ENCODE measurements at regions not wholly inside any gene's neighbourhood (a gene's known extent, or its start where the extent isn't known, plus 50 kb on each side); places are given as distances from the start of the nearest gene placed in this dataset.

DNA sequence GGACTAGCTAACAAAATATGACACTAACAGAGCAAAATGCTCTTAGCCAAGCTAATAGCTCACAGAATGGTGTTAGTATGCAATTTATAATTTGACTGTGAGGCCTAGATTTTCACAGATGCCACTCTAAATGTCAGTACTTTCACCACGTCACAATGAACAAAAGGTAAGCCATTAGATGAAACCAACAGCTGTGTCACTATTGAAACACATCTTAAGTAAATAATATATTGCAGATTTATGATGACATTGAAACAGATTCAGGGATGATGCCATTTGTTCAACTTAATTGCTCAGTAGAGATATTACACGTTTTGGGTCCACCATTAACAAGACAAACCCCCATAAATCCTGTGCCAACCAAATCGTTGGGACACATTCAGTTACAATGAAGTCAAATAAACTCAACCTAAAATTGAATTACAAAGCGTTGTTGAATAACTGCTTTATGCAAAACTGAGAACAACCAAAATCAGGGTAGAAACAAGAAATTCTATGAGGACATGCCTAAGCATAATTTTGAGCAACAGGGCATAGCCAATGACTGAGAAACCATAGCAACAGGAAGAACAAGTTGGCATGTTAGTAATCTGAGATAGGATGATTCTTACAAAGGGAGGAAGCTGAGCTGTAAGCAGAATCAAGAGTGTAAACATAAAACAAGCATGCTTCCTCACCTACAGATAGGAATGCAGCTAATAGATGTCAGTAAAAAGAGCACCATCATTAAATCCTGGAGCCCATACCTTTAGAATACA is 85.6 kb upstream of the KHDRBS2 start:
- Histone ChIP-seq H3K4me1 (ENCODE audit: insufficient read depth, low read length) (no peaks in the 10 kb centered on the region), H3K4me3 (ENCODE audit: low read depth in 1 of 2, low read length in 2 of 2) (no peak overlapping the region), H2AFZ (ENCODE audit: low read depth, low read length) (no peak overlapping the region), H3K27ac (ENCODE audit: low read length) (no peak overlapping the region), H3K4me2 (ENCODE audit: insufficient read depth, low read length) (no peak overlapping the region), H3K9me3 (ENCODE audit: insufficient read depth, low read length, severe bottlenecking) (no peaks in the 10 kb centered on the region), H3K79me2 (ENCODE audit: insufficient read depth, low read length) (no peaks in the 10 kb centered on the region), H3K27me3 (ENCODE audit: insufficient read depth, low read length, poor library complexity) (no peaks in the 10 kb centered on the region), H3K36me3 (ENCODE audit: insufficient read depth, low read length) (no peaks in the 10 kb centered on the region), H3K9ac (ENCODE audit: low read depth, low read length) (no peak overlapping the region), H4K20me1 (ENCODE audit: insufficient read depth, low read length) (no peaks in the 10 kb centered on the region)
- TF ChIP-seq, protein P1, sequence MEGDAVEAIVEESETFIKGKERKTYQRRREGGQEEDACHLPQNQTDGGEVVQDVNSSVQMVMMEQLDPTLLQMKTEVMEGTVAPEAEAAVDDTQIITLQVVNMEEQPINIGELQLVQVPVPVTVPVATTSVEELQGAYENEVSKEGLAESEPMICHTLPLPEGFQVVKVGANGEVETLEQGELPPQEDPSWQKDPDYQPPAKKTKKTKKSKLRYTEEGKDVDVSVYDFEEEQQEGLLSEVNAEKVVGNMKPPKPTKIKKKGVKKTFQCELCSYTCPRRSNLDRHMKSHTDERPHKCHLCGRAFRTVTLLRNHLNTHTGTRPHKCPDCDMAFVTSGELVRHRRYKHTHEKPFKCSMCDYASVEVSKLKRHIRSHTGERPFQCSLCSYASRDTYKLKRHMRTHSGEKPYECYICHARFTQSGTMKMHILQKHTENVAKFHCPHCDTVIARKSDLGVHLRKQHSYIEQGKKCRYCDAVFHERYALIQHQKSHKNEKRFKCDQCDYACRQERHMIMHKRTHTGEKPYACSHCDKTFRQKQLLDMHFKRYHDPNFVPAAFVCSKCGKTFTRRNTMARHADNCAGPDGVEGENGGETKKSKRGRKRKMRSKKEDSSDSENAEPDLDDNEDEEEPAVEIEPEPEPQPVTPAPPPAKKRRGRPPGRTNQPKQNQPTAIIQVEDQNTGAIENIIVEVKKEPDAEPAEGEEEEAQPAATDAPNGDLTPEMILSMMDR (IDR thresholded peaks at IDR 0.05; ENCODE audit: borderline replicate concordance, extremely low read depth, low read length, poor library complexity, severe bottlenecking) = no peak
- no peak for TF ChIP-seq EZH2 (IDR thresholded peaks at IDR 0.05; ENCODE audit: borderline replicate concordance, low read depth, low read length, severe bottlenecking)
- ATAC-seq (ENCODE audit: insufficient read depth, low read depth) (no peak), DNase-seq (no peak)

DNA sequence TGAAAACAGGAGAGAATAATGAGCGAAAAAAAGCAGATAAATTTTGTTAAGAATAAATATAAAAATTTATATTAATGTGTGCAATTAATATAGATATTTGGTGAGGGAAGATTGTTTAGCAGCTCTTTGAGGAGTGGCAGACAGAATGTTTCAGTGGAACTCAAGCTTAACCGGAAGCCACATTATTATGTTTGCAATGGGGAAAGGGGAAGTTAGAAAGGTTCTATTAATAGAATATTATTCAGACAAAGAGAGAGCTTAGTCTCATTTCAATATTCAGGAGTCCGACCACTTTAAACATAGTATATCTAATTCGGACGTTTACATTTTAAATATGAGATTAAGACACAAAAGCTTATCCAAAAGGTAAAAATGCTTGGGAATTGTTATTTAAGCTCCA is 81.6 kb upstream of the KHDRBS2 start:
- no peak overlapping the region for H3K27ac ChIP-seq (ENCODE audit: low read length)

DNA sequence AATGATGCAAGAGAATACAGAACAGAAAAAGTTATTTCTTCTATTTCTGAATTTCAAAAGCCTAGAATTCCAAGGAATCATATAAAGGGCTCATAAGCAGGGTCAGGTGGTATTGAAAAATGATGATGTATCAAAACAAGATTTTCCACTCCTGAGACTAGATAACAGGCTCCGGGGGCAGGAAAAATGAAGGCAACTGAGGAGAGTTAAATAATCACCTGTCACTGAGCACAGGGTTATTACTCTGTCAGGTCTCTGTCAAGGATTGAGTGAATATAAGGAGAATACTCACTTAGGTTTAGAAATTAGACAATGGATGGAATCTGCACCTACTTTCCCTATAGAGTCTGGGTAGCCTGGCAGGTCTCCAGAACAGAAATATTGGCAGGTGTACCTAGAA is 76.1 kb upstream of the KHDRBS2 start:
- H3K9ac ChIP-seq (ENCODE audit: low read depth, low read length) = no peak overlapping the region
- no peak overlapping the region for H3K4me2 ChIP-seq (ENCODE audit: insufficient read depth, low read length)
- no peaks in the 10 kb centered on the region for H3K36me3 ChIP-seq (ENCODE audit: insufficient read depth, low read length)
- no peaks in the 10 kb centered on the region for H3K27me3 ChIP-seq (ENCODE audit: insufficient read depth, low read length, poor library complexity)
- DNase-seq = no peak
- no peak overlapping the region for H3K4me3 ChIP-seq (ENCODE audit: low read depth in 1 of 2, low read length in 2 of 2)
- no peaks in the 10 kb centered on the region for H3K79me2 ChIP-seq (ENCODE audit: insufficient read depth, low read length)
- H2AFZ ChIP-seq (ENCODE audit: low read depth, low read length) = no peak overlapping the region
- no peak overlapping the region for H3K27ac ChIP-seq (ENCODE audit: low read length)
- H4K20me1 ChIP-seq (ENCODE audit: insufficient read depth, low read length) = no peaks in the 10 kb centered on the region
- TF ChIP-seq EZH2 (IDR thresholded peaks at IDR 0.05; ENCODE audit: borderline replicate concordance, low read depth, low read length, severe bottlenecking) = no peak
- TF ChIP-seq, protein P1 (IDR thresholded peaks at IDR 0.05; ENCODE audit: borderline replicate concordance, extremely low read depth, low read length, poor library complexity, severe bottlenecking) = no peak
- H3K9me3 ChIP-seq (ENCODE audit: insufficient read depth, low read length, severe bottlenecking) = no peaks in the 10 kb centered on the region
- H3K4me1 ChIP-seq (ENCODE audit: insufficient read depth, low read length) = no peaks in the 10 kb centered on the region
- no peak for ATAC-seq (ENCODE audit: insufficient read depth, low read depth)

More for the DNA sequence above, 81.6 kb upstream of the KHDRBS2 start:
- H3K9ac ChIP-seq (ENCODE audit: low read depth, low read length) = no peak overlapping the region
- DNase-seq (no peak), ATAC-seq (ENCODE audit: insufficient read depth, low read depth) (no peak)
- H3K4me1 ChIP-seq (ENCODE audit: insufficient read depth, low read length) = no peaks in the 10 kb centered on the region
- H3K36me3 ChIP-seq (ENCODE audit: insufficient read depth, low read length) = no peaks in the 10 kb centered on the region
- H3K9me3 ChIP-seq (ENCODE audit: insufficient read depth, low read length, severe bottlenecking) = no peaks in the 10 kb centered on the region
- no peaks in the 10 kb centered on the region for H4K20me1 ChIP-seq (ENCODE audit: insufficient read depth, low read length)
- no peak for TF ChIP-seq EZH2 (IDR thresholded peaks at IDR 0.05; ENCODE audit: borderline replicate concordance, low read depth, low read length, severe bottlenecking)
- TF ChIP-seq, protein P1 (IDR thresholded peaks at IDR 0.05; ENCODE audit: borderline replicate concordance, extremely low read depth, low read length, poor library complexity, severe bottlenecking) = no peak
- no peak overlapping the region for H3K4me2 ChIP-seq (ENCODE audit: insufficient read depth, low read length)
- no peak overlapping the region for H3K4me3 ChIP-seq (ENCODE audit: low read depth in 1 of 2, low read length in 2 of 2)
- H3K79me2 ChIP-seq (ENCODE audit: insufficient read depth, low read length) = no peaks in the 10 kb centered on the region
- H2AFZ ChIP-seq (ENCODE audit: low read depth, low read length) = no peak overlapping the region
- no peaks in the 10 kb centered on the region for H3K27me3 ChIP-seq (ENCODE audit: insufficient read depth, low read length, poor library complexity)

Data from DND-41 (cell line).